ENCODE measurements at regions not wholly inside any gene's neighbourhood (a gene's known extent, or its start where the extent isn't known, plus 50 kb on each side); places are given as distances from the start of the nearest gene placed in this dataset.

DNA sequence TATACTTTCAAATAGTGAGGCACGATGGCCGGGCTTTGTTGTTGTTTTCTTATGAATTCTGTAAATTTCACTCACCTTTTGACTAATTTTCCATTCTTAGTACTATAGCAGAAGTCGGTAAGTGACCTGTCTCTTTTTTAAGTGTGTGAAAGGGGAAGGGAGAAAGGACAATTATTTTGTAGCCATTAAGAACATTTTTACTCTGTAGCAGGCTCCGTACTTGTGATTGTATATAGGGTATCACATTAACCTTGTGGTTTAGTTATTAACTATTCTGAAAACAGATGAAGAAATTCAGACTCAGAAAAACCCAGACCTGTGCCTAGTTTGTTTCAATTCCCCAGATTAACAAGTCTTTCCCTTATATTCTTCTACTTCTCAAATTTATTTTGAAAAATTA, 78.7 kb downstream of the CASP12 start:
- TF ChIP-seq RAD51 (IDR thresholded peaks at IDR 0.05; ENCODE audit: borderline replicate concordance, low read depth) (no peak), ZC3H11A (IDR thresholded peaks at IDR 0.05; ENCODE audit: low read depth, low read length) (no peak), GABPB1 (CRISPR knock-in tag; IDR thresholded peaks at IDR 0.05) (no peak), MYBL2 (IDR thresholded peaks at IDR 0.05; ENCODE audit: low read depth) (no peak), MYBL2 (CRISPR knock-in tag; IDR thresholded peaks at IDR 0.05; ENCODE audit: borderline replicate concordance) (no peak), XRCC4 (IDR thresholded peaks at IDR 0.05; ENCODE audit: extremely low read depth, insufficient read depth, insufficient read length) (no peak), FOXJ3 (CRISPR knock-in tag; IDR thresholded peaks at IDR 0.05) (no peak), ZBTB17 (CRISPR knock-in tag; IDR thresholded peaks at IDR 0.05) (no peak), KLF10 (CRISPR knock-in tag; IDR thresholded peaks at IDR 0.05) (no peak), ZNF274 (IDR thresholded peaks at IDR 0.05; ENCODE audit: borderline replicate concordance, low read depth, low read length) (no peak)
- TF ChIP-seq, protein P1, sequence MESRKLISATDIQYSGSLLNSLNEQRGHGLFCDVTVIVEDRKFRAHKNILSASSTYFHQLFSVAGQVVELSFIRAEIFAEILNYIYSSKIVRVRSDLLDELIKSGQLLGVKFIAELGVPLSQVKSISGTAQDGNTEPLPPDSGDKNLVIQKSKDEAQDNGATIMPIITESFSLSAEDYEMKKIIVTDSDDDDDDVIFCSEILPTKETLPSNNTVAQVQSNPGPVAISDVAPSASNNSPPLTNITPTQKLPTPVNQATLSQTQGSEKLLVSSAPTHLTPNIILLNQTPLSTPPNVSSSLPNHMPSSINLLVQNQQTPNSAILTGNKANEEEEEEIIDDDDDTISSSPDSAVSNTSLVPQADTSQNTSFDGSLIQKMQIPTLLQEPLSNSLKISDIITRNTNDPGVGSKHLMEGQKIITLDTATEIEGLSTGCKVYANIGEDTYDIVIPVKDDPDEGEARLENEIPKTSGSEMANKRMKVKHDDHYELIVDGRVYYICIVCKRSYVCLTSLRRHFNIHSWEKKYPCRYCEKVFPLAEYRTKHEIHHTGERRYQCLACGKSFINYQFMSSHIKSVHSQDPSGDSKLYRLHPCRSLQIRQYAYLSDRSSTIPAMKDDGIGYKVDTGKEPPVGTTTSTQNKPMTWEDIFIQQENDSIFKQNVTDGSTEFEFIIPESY (CRISPR knock-in tag; IDR thresholded peaks at IDR 0.05), result no peak
- TF ChIP-seq, protein P2, sequence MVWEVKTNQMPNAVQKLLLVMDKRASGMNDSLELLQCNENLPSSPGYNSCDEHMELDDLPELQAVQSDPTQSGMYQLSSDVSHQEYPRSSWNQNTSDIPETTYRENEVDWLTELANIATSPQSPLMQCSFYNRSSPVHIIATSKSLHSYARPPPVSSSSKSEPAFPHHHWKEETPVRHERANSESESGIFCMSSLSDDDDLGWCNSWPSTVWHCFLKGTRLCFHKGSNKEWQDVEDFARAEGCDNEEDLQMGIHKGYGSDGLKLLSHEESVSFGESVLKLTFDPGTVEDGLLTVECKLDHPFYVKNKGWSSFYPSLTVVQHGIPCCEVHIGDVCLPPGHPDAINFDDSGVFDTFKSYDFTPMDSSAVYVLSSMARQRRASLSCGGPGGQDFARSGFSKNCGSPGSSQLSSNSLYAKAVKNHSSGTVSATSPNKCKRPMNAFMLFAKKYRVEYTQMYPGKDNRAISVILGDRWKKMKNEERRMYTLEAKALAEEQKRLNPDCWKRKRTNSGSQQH (CRISPR knock-in tag; IDR thresholded peaks at IDR 0.05), result no peak
- TF ChIP-seq, protein P3, sequence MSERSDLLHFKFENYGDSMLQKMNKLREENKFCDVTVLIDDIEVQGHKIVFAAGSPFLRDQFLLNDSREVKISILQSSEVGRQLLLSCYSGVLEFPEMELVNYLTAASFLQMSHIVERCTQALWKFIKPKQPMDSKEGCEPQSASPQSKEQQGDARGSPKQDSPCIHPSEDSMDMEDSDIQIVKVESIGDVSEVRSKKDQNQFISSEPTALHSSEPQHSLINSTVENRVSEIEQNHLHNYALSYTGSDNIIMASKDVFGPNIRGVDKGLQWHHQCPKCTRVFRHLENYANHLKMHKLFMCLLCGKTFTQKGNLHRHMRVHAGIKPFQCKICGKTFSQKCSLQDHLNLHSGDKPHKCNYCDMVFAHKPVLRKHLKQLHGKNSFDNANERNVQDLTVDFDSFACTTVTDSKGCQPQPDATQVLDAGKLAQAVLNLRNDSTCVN (CRISPR knock-in tag; IDR thresholded peaks at IDR 0.05), result no peak
- TF ChIP-seq, protein P4, sequence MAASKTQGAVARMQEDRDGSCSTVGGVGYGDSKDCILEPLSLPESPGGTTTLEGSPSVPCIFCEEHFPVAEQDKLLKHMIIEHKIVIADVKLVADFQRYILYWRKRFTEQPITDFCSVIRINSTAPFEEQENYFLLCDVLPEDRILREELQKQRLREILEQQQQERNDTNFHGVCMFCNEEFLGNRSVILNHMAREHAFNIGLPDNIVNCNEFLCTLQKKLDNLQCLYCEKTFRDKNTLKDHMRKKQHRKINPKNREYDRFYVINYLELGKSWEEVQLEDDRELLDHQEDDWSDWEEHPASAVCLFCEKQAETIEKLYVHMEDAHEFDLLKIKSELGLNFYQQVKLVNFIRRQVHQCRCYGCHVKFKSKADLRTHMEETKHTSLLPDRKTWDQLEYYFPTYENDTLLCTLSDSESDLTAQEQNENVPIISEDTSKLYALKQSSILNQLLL (CRISPR knock-in tag; IDR thresholded peaks at IDR 0.05; ENCODE audit: borderline replicate concordance), result no peak
- TF ChIP-seq, protein P5, sequence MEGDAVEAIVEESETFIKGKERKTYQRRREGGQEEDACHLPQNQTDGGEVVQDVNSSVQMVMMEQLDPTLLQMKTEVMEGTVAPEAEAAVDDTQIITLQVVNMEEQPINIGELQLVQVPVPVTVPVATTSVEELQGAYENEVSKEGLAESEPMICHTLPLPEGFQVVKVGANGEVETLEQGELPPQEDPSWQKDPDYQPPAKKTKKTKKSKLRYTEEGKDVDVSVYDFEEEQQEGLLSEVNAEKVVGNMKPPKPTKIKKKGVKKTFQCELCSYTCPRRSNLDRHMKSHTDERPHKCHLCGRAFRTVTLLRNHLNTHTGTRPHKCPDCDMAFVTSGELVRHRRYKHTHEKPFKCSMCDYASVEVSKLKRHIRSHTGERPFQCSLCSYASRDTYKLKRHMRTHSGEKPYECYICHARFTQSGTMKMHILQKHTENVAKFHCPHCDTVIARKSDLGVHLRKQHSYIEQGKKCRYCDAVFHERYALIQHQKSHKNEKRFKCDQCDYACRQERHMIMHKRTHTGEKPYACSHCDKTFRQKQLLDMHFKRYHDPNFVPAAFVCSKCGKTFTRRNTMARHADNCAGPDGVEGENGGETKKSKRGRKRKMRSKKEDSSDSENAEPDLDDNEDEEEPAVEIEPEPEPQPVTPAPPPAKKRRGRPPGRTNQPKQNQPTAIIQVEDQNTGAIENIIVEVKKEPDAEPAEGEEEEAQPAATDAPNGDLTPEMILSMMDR (IDR thresholded peaks at IDR 0.05 in 2 of 3, conservative IDR thresholded peaks at IDR 0.05 in 1 of 3; ENCODE audit: insufficient read depth in 2 of 3, low read depth in 1 of 3, low read length in 3 of 3), result no peak

Measured in K562 (cell line).